Fibroblast of the aortic adventitia (primary cell): ENCODE measurements at regions not wholly inside any gene's neighbourhood (a gene's known extent, or its start where the extent isn't known, plus 50 kb on each side); places are given as distances from the start of the nearest gene placed in this dataset.

Source experiments
- DNase-seq: peaks from one replicate; pipeline ENCODE4 v3.0.0-alpha.2; 2010; ENCODE audit warnings: low read depth
- H3K4me3 ChIP-seq: 2 replicates; pipeline ENCODE4 v1.5.1; 2011; ENCODE audit warnings: low read depth, mild to moderate bottlenecking, control low read depth, low read length, moderate library complexity
- TF ChIP-seq, protein P1 (sequence below): IDR thresholded peaks from 2 replicates; pipeline ENCODE4 v1.5.1; 2011; ENCODE audit warnings: mild to moderate bottlenecking, low read length, control low read depth, inconsistent platforms; ENCODE audit not compliant: insufficient read depth

- H3K4me3 ChIP-seq: no peak overlapping the region
- TF ChIP-seq, protein P1, sequence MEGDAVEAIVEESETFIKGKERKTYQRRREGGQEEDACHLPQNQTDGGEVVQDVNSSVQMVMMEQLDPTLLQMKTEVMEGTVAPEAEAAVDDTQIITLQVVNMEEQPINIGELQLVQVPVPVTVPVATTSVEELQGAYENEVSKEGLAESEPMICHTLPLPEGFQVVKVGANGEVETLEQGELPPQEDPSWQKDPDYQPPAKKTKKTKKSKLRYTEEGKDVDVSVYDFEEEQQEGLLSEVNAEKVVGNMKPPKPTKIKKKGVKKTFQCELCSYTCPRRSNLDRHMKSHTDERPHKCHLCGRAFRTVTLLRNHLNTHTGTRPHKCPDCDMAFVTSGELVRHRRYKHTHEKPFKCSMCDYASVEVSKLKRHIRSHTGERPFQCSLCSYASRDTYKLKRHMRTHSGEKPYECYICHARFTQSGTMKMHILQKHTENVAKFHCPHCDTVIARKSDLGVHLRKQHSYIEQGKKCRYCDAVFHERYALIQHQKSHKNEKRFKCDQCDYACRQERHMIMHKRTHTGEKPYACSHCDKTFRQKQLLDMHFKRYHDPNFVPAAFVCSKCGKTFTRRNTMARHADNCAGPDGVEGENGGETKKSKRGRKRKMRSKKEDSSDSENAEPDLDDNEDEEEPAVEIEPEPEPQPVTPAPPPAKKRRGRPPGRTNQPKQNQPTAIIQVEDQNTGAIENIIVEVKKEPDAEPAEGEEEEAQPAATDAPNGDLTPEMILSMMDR: no peak
- DNase-seq: no peak
Observed at GRCh38 chr1:245092638-245092976, 62.2 kb upstream of the KIF26B start.

- H3K4me3 ChIP-seq: no peak overlapping the region
- DNase-seq: peak; percentile 94
Observed at GRCh38 chr1:245091818-245092637, 62.8 kb upstream of the KIF26B start.

DNA sequence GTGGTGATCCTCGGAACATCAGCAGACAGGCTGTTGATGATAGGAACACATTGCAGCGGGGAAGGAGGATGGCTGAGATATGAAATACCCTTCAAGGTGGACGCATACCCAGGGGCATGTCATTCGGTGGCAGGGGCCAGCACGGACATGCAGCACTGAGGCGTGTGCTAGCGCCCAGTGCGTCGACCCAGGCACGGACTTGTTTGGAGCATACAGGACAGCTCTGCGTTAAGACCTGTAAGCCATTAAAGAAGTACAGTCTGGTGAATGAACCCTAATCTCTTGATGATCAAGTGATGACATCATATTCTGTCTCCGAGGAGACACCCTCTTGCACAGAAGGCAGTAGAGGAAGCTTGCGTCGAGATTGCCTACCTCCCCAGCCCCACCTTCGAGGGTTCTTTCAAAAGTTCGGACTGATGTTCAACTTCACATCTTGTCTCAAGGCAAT lies 63.6 kb upstream of the KIF26B start:
- peak; percentile 15 for DNase-seq
- TF ChIP-seq, protein P1: no peak
- H3K4me3 ChIP-seq: no peak overlapping the region

More at GRCh38 chr1:245091818-245092637, 62.8 kb upstream of the KIF26B start:
- TF ChIP-seq, protein P1: no peak

DNA sequence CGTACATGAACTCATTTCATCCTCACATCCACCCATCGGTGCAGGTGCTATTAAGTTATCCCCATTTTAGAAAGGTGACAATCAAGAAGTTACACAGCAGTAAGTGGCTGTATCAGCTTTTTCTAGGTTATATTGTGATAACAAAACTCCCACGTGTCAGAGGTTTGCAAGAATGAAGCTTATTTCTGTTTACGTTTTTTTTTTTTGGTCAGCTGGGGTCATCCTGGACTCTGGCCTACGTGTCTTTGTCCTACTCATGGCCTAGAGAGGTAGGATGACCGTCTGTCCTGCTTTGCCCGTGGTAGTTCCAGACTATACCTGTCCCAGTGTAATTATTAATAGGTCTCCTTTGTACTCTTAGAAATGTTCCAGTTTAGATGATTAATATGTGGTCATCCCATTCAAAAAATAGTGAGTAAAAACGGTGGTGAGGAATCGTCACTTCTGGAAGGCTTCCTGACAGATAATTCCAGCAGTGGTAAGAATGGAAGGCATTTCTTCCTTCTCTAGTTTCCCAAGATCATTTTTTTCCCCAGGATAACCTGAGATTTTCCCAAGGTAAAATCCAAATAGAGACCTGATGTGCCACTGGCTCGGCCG lies 64.2 kb upstream of the KIF26B start:
- TF ChIP-seq, protein P1: no peak
- DNase-seq: no peak
- H3K4me3 ChIP-seq: no peak overlapping the region

- no peak for DNase-seq
- TF ChIP-seq, protein P1: no peak
- H3K4me3 ChIP-seq: no peak overlapping the region
Observed at GRCh38 chr1:245087723-245088122, 67.1 kb upstream of the KIF26B start.

DNA sequence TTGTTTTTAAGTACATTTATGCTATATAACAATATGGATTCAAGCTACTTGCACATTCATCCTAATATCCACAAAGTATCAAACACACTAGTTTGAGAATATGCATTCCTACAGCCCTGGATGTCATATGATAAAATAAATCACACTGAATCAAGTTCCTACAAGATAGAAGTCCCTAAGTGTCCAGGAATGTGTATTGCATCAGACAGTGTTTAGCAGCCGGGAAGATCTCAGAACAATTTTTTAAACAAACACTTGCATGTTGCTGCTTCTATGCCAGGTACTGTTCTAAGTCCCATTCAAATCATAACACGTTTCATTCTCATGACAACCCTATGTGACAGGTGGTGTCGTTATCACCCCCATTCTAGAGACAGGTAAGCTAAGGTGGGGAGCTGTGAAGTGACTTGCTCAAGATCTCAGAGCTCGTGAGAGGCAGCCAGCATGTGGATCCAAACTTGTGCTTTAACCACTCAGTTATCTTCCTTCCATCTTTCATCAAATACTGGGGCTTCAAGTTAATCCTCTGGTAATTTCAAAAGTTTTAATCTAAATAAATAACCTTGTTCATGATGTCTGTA lies 68.3 kb upstream of the KIF26B start:
- H3K4me3 ChIP-seq: no peak overlapping the region
- DNase-seq: peak; percentile 62
- TF ChIP-seq, protein P1: no peak
